Gastrocnemius medialis (tissue), 4 donors: ENCODE measurements at regions not wholly inside any gene's neighbourhood (a gene's known extent, or its start where the extent isn't known, plus 50 kb on each side); places are given as distances from the start of the nearest gene placed in this dataset.

ENCODE experiments used
- ATAC-seq, 2 donors: fragments of 150-250 bp; one replicate each; pipeline ENCODE4 v1.9.1; 2016
- DNase-seq, 2 donors: peaks; one replicate each; pipeline ENCODE4 v3.0.0-alpha.2; 2019
- H3K27ac ChIP-seq, 4 donors: fragments of 200-600 bp; sonication (generic); 1 replicate in 1 of 4; 2 replicates in 3 of 4; pipeline ENCODE4 v1.5.1; 2016 to 2018; ENCODE audit warnings: mild to moderate bottlenecking in 2 of 4, moderate library complexity in 1 of 4
- H3K27me3 ChIP-seq, 3 donors: fragments of 200-600 bp; sonication (generic) in 2 of 3; 1 replicate in 1 of 3; 2 replicates in 2 of 3; pipeline versions ENCODE4 v1.5.1 to v1.6.0; 2016 to 2019; ENCODE audit warnings: mild to moderate bottlenecking in 1 of 3, moderate library complexity in 1 of 3
- H3K36me3 ChIP-seq, 2 donors: fragments of 200-600 bp; sonication (generic) in 1 of 2; one replicate each; pipeline ENCODE4 v1.5.1; 2017 to 2018
- H3K4me1 ChIP-seq, 2 donors: fragments of 200-600 bp; sonication (generic) in 1 of 2; one replicate each; pipeline ENCODE4 v1.5.1; 2016 to 2017; ENCODE audit warnings: mild to moderate bottlenecking in 2 of 2
- H3K4me3 ChIP-seq, 4 donors: fragments of 200-600 bp; sonication (generic) in 3 of 4; 1 replicate in 1 of 4; 2 replicates in 3 of 4; pipeline ENCODE4 v1.5.1; 2016 to 2019; ENCODE audit warnings: mild to moderate bottlenecking in 2 of 4
- H3K9me3 ChIP-seq, 3 donors: fragments of 200-600 bp; sonication (generic) in 2 of 3; 1 replicate in 1 of 3; 2 replicates in 2 of 3; pipeline ENCODE4 v1.5.1; 2016 to 2019
- POLR2A ChIP-seq, 2 donors: fragments of 450-650 bp; IDR thresholded peaks; one replicate each; pipeline ENCODE4 v1.6.1; 2017; ENCODE audit warnings: antibody characterized with exemption in 2 of 2, mild to moderate bottlenecking in 2 of 2, moderate library complexity in 2 of 2
- in situ Hi-C, 4 donors: fragments of 200-750 bp; cut with MboI; loops; one replicate each; pipeline versions ENCODE4 v1.15.0 to v1.8.0; 2017; ENCODE audit warnings: low sequenced_read_pairs in 4 of 4
- intact Hi-C: fragments of 100-400 bp; cut with DNase I; formaldehyde crosslinking; loops from one replicate; pipeline ENCODE4 v1.15.1; 2023; ENCODE audit warnings: low total_unique reads
- TF ChIP-seq, protein P1 (sequence below), 5 experiments: fragments of 450-650 bp in 3 of 5; fragments of 200-600 bp in 2 of 5; sonication (generic) in 2 of 5; IDR thresholded peaks in 4 of 5; conservative IDR thresholded peaks in 1 of 5; 1 replicate in 4 of 5; 2 replicates in 1 of 5; pipeline ENCODE4 v1.5.1; 2016 to 2019; ENCODE audit warnings: antibody characterized with exemption in 5 of 5, mild to moderate bottlenecking in 3 of 5, moderate library complexity in 3 of 5

DNA sequence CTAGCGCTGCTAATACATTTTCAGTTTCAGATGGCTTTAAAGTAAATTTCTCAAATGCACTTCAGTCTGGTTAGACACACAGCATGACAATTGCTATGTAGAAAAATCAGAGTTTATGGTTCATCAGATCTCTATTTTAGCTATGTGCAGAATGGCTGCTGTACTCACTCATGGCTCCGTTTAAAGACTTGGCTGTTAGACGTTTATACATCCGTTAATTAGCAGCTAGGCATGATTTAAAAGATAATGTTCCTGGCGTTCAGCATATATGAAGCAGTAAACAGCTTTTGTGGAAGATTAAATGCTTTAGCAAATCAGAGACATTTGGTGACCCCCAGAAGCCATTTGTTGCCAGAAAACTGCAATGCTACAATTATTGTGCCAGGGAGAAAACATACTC, 350.0 kb upstream of the MANEA start:
- H3K27me3 ChIP-seq, result no peaks in the 10 kb centered on the region
- no peak overlapping the region for H3K27ac ChIP-seq
- in situ Hi-C loops, result no loop called here
- H3K9me3 ChIP-seq, result no peaks in the 10 kb centered on the region
- no peak overlapping the region for H3K4me3 ChIP-seq
- DNase-seq (no peak), ATAC-seq (no peak)
- intact Hi-C loops, result no loop called here
- TF ChIP-seq POLR2A (IDR thresholded peaks at IDR 0.05), result no peak
- TF ChIP-seq, protein P1, sequence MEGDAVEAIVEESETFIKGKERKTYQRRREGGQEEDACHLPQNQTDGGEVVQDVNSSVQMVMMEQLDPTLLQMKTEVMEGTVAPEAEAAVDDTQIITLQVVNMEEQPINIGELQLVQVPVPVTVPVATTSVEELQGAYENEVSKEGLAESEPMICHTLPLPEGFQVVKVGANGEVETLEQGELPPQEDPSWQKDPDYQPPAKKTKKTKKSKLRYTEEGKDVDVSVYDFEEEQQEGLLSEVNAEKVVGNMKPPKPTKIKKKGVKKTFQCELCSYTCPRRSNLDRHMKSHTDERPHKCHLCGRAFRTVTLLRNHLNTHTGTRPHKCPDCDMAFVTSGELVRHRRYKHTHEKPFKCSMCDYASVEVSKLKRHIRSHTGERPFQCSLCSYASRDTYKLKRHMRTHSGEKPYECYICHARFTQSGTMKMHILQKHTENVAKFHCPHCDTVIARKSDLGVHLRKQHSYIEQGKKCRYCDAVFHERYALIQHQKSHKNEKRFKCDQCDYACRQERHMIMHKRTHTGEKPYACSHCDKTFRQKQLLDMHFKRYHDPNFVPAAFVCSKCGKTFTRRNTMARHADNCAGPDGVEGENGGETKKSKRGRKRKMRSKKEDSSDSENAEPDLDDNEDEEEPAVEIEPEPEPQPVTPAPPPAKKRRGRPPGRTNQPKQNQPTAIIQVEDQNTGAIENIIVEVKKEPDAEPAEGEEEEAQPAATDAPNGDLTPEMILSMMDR (IDR thresholded peaks at IDR 0.05 in 4 of 5, conservative IDR thresholded peaks at IDR 0.05 in 1 of 5), result no peak
- no peaks in the 10 kb centered on the region for H3K36me3 ChIP-seq
- no peaks in the 10 kb centered on the region for H3K4me1 ChIP-seq

DNA sequence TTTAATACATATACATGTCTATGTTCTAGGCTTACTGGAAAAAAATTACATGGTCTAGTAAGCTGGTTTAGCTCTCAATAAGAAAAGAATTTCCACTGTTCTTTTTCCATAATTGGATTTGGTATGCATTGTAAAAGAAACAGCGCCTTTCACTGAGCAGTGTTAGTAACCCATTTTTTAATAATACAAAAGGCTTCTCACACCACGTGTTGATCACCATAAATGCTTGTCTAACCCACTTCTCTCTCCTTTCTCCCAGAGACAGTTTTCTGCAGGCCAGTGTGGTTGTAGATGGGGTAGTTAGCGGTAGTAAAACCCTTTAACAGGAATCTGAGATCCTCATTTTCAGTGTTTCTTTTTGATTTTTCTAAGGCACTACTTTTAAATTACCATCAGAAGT, 348.7 kb upstream of the MANEA start:
- H3K4me3 ChIP-seq, result no peak overlapping the region
- ATAC-seq (no peak), DNase-seq (no peak)
- no peaks in the 10 kb centered on the region for H3K36me3 ChIP-seq
- in situ Hi-C loops, result no loop called here
- H3K27ac ChIP-seq, result no peak overlapping the region
- H3K9me3 ChIP-seq, result no peaks in the 10 kb centered on the region
- no peaks in the 10 kb centered on the region for H3K4me1 ChIP-seq
- H3K27me3 ChIP-seq, result no peaks in the 10 kb centered on the region
- intact Hi-C loops, result no loop called here
- TF ChIP-seq, protein P1 (IDR thresholded peaks at IDR 0.05 in 4 of 5, conservative IDR thresholded peaks at IDR 0.05 in 1 of 5), result no peak
- no peak for TF ChIP-seq POLR2A (IDR thresholded peaks at IDR 0.05)

DNA sequence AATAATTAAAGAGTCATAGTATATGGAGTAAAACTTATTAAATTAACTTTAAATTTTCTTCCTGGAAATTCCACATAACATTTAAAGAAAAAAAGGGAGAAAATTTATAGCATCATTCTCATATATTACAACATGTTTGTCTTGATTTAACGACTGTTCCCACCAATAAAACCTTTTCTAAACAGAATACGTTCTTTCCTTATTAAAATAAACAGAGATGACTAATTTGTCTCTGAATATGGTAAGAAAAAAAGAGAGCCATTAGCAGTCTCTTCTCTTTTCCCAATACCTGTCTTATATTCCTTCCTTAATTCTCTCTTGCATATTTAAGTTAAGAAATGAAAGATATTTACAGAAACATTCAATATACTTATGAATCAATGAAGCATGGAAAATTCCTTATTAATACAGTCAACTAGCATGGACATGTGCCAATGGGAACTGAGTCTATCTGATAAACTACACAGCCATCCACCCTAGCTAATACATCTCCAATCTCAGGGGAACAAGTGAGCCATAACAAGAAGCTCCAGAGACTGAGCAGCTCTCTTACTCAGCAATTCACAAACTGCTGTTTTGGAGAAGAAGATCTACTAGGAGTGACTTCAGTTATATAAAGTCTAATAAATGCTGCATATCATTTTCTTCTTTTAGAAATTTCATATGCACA, 347.1 kb upstream of the MANEA start:
- ATAC-seq (no peak), DNase-seq (no peak)
- no peak for TF ChIP-seq POLR2A (IDR thresholded peaks at IDR 0.05)
- TF ChIP-seq, protein P1 (IDR thresholded peaks at IDR 0.05 in 4 of 5, conservative IDR thresholded peaks at IDR 0.05 in 1 of 5), result no peak
- no peaks in the 10 kb centered on the region for H3K9me3 ChIP-seq
- no peaks in the 10 kb centered on the region for H3K27me3 ChIP-seq
- no peaks in the 10 kb centered on the region for H3K36me3 ChIP-seq
- H3K27ac ChIP-seq, result no peak overlapping the region
- intact Hi-C loops (no loop called here), in situ Hi-C loops (no loop called here)
- no peaks in the 10 kb centered on the region for H3K4me1 ChIP-seq
- no peak overlapping the region for H3K4me3 ChIP-seq

DNA sequence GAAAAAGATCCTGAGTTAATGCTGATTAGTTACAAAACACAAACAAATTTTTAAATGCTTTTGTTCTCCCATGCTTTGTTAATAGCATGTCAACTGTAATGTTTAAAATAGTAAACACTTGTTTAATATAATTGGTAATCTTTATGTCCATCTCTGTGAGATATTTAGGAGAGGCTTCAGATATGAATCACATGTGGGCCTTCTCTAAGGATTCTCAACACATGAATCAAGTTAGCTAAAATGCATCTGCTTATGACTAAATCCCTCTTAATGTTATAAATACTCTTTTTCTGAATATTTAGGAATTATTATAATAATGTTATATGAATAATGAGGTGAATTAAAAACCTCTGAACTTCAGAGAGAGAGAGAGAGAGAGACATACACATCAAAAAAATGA, 345.9 kb upstream of the MANEA start:
- TF ChIP-seq, protein P1 (IDR thresholded peaks at IDR 0.05 in 4 of 5, conservative IDR thresholded peaks at IDR 0.05 in 1 of 5), result no peak
- no peak for TF ChIP-seq POLR2A (IDR thresholded peaks at IDR 0.05)
- ATAC-seq (no peak), DNase-seq (no peak)
- H3K9me3 ChIP-seq, result no peaks in the 10 kb centered on the region
- H3K36me3 ChIP-seq, result no peaks in the 10 kb centered on the region
- H3K27me3 ChIP-seq, result no peaks in the 10 kb centered on the region
- no peak overlapping the region for H3K4me3 ChIP-seq
- in situ Hi-C loops, result no loop called here
- H3K4me1 ChIP-seq, result no peaks in the 10 kb centered on the region
- intact Hi-C loops, result no loop called here
- no peak overlapping the region for H3K27ac ChIP-seq

DNA sequence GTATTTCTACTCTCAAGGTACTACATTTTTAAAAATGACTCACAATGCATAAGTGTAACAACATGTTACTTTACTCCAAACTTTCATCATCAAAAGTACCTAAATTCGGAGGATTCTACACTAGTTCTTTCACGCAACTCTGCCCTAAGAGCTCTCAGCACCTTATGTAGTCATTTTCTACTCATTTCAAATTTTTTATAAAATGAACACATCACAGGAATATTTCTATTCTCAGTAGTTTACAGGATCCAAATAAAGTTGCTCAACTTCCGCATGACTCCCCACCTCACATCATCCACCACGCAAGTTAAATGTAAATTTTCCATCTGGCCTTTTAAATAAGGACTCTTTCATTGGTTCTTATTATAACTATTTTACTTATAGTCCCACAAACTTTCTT, 344.9 kb upstream of the MANEA start:
- no peaks in the 10 kb centered on the region for H3K36me3 ChIP-seq
- H3K9me3 ChIP-seq, result no peaks in the 10 kb centered on the region
- TF ChIP-seq POLR2A (IDR thresholded peaks at IDR 0.05), result no peak
- TF ChIP-seq, protein P1 (IDR thresholded peaks at IDR 0.05 in 4 of 5, conservative IDR thresholded peaks at IDR 0.05 in 1 of 5), result no peak
- DNase-seq, result no peak
- intact Hi-C loops (no loop called here), in situ Hi-C loops (no loop called here)
- no peaks in the 10 kb centered on the region for H3K4me1 ChIP-seq
- no peaks in the 10 kb centered on the region for H3K27me3 ChIP-seq
- no peak overlapping the region for H3K27ac ChIP-seq
- H3K4me3 ChIP-seq, result no peak overlapping the region
- ATAC-seq, result no peak
